DND-41 (cell line): ENCODE measurements at regions not wholly inside any gene's neighbourhood (a gene's known extent, or its start where the extent isn't known, plus 50 kb on each side); places are given as distances from the start of the nearest gene placed in this dataset.

Experiments
- EZH2 ChIP-seq: IDR thresholded peaks from 3 replicates; pipeline ENCODE4 v1.6.1; 2012; ENCODE audit warnings: borderline replicate concordance, low read depth, mild to moderate bottlenecking, moderate library complexity, low read length, inconsistent platforms; ENCODE audit not compliant: severe bottlenecking
- TF ChIP-seq, protein P1 (sequence below): IDR thresholded peaks from 2 replicates; pipeline ENCODE4 v1.5.1; 2012; ENCODE audit warnings: borderline replicate concordance, low read length, moderate library complexity, mild to moderate bottlenecking; ENCODE audit not compliant: poor library complexity, severe bottlenecking; ENCODE audit errors: extremely low read depth

DNA sequence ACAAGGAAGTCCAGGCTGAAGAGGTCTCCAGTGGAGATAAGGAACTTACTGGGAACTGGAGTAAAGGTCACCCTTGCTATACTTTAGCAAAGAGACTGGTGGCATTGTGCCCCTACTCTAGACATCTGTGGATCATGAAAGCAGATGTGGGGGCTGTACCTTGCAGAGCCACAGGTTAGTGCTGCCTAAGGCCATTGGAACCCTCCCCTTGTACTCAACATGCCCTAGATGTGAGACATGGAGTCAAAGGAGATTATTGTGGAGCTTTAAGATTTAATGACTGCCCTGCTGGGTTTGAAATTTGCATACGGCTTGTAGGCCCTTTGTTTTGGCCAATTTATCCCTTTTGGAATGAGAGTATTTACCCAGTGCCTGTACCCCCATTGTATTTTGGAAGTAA lies 397.3 kb upstream of the GRIN3A start:
- TF ChIP-seq, protein P1, sequence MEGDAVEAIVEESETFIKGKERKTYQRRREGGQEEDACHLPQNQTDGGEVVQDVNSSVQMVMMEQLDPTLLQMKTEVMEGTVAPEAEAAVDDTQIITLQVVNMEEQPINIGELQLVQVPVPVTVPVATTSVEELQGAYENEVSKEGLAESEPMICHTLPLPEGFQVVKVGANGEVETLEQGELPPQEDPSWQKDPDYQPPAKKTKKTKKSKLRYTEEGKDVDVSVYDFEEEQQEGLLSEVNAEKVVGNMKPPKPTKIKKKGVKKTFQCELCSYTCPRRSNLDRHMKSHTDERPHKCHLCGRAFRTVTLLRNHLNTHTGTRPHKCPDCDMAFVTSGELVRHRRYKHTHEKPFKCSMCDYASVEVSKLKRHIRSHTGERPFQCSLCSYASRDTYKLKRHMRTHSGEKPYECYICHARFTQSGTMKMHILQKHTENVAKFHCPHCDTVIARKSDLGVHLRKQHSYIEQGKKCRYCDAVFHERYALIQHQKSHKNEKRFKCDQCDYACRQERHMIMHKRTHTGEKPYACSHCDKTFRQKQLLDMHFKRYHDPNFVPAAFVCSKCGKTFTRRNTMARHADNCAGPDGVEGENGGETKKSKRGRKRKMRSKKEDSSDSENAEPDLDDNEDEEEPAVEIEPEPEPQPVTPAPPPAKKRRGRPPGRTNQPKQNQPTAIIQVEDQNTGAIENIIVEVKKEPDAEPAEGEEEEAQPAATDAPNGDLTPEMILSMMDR, result no peak
- TF ChIP-seq EZH2, result no peak
